Lung (tissue), 11 donors: ENCODE measurements at regions not wholly inside any gene's neighbourhood (a gene's known extent, or its start where the extent isn't known, plus 50 kb on each side); places are given as distances from the start of the nearest gene placed in this dataset.

ENCODE experiments used
- ATAC-seq: fragments of 200-7000 bp; cut with Tn5 transposase; one replicate; pipeline ENCODE4 v1.9.1; 2020; ENCODE audit warnings: moderate number of reproducible peaks; ENCODE audit not compliant: insufficient read depth, low FRiP score
- DNase-seq, 3 donors: peaks; one replicate each; pipeline ENCODE4 v3.0.0-alpha.2; 2013 to 2017
- H3K27ac ChIP-seq, 2 donors: one replicate each; pipeline ENCODE4 v1.5.1; 2013; ENCODE audit warnings: mild to moderate bottlenecking in 2 of 2, moderate library complexity in 2 of 2, control low read depth in 1 of 2, inconsistent platforms in 1 of 2, low read depth in 1 of 2, low read length in 1 of 2
- H3K27me3 ChIP-seq, 3 donors: one replicate each; pipeline ENCODE4 v1.5.1; 2013; ENCODE audit warnings: low read length in 2 of 3; ENCODE audit not compliant: control insufficient read depth in 3 of 3, insufficient read depth in 3 of 3
- H3K36me3 ChIP-seq, 4 donors: one replicate each; pipeline ENCODE4 v1.5.1; 2013; ENCODE audit warnings: low read length in 4 of 4, mild to moderate bottlenecking in 1 of 4, moderate library complexity in 1 of 4; ENCODE audit not compliant: control insufficient read depth in 4 of 4, insufficient read depth in 4 of 4
- H3K4me1 ChIP-seq, 5 donors: one replicate each; pipeline ENCODE4 v1.5.1; 2013; ENCODE audit warnings: low read length in 5 of 5, mild to moderate bottlenecking in 2 of 5, moderate library complexity in 1 of 5; ENCODE audit not compliant: control insufficient read depth in 5 of 5, insufficient read depth in 5 of 5
- H3K4me3 ChIP-seq: one replicate; pipeline ENCODE4 v1.5.1; 2013; ENCODE audit warnings: mild to moderate bottlenecking, control low read depth, moderate library complexity
- H3K9ac ChIP-seq, 2 donors: one replicate each; pipeline ENCODE4 v1.5.1; 2013; ENCODE audit warnings: low read length in 2 of 2, control low read depth in 1 of 2; ENCODE audit not compliant: insufficient read depth in 1 of 2
- H3K9me3 ChIP-seq, 4 donors: one replicate each; pipeline ENCODE4 v1.5.1; 2013; ENCODE audit warnings: low read length in 3 of 4, mild to moderate bottlenecking in 1 of 4, moderate library complexity in 1 of 4; ENCODE audit not compliant: control insufficient read depth in 4 of 4, insufficient read depth in 3 of 4
- CTCF ChIP-seq: IDR thresholded peaks from 2 replicates; pipeline ENCODE4 v1.5.1; 2012; ENCODE audit warnings: mild to moderate bottlenecking; ENCODE audit errors: control extremely low read depth, extremely low read depth
- WGBS, 2 donors: extraction: QIAGEN DNeasy Blood & Tissue Kit; methylation state at CpG; one replicate each; pipeline ENCODE4 v1.1.7; 2013; 5-methylcytosine and 5-hydroxymethylcytosine counted together
- donor health status: control.
- donor health status: control.
- donor health status: Bipolar disorder and iron deficiency.
- donor health status: healthy.
- donor health status: DM: yes; HTN: yes; CAD: no.

- Histone ChIP-seq H3K27ac (no peak overlapping the region), H3K27me3 (peaks cover 0 to 19% (median 2%) of the 10 kb centered on the region in 3 donors), H3K9me3 (peaks cover 0 to 6% (median 0%) of the 10 kb centered on the region in 4 donors), H3K4me3 (no peak overlapping the region), H3K9ac (no peak overlapping the region), H3K36me3 (no peaks in the 10 kb centered on the region), H3K4me1 (peaks cover 0 to 4% (median 0%) of the 10 kb centered on the region in 5 donors)
- DNase-seq (no peak), ATAC-seq (no peak)
- TF ChIP-seq CTCF: no peak
- WGBS, 2 donors: 71 to 84% methylated on average over 6 of the region's 6 CpGs
Observed at GRCh38 chr3:10599017-10599416, 93.6 kb upstream of the ATP2B2 start.

- TF ChIP-seq CTCF: no peak
- no peak for DNase-seq
- H3K9ac ChIP-seq: no peak overlapping the region
- no peak for ATAC-seq
- H3K9me3 ChIP-seq: peaks cover 0 to 6% (median 0%) of the 10 kb centered on the region in 4 donors
- no peaks in the 10 kb centered on the region for H3K36me3 ChIP-seq
- WGBS, 2 donors: 74 to 86% methylated on average over 9 of the region's 9 CpGs
- H3K27ac ChIP-seq: no peak overlapping the region
- H3K4me1 ChIP-seq: peaks cover 0 to 5% (median 0%) of the 10 kb centered on the region in 5 donors
- peaks cover 0 to 19% (median 2%) of the 10 kb centered on the region in 3 donors for H3K27me3 ChIP-seq
- no peak overlapping the region for H3K4me3 ChIP-seq
Observed at GRCh38 chr3:10599444-10599843, 94.1 kb upstream of the ATP2B2 start.

GRCh38 chr3:10600296-10600714 is 94.9 kb upstream of the ATP2B2 start:
- H3K27me3 ChIP-seq: peaks cover 0 to 19% (median 2%) of the 10 kb centered on the region in 3 donors

More at GRCh38 chr3:10600296-10600714, 94.9 kb upstream of the ATP2B2 start:
- Histone ChIP-seq H3K27ac (no peak overlapping the region), H3K4me3 (no peak overlapping the region), H3K9me3 (peaks cover 0 to 6% (median 0%) of the 10 kb centered on the region in 4 donors), H3K9ac (no peak overlapping the region), H3K36me3 (no peaks in the 10 kb centered on the region), H3K4me1 (peaks cover 0 to 5% (median 0%) of the 10 kb centered on the region in 5 donors)
- no peak for ATAC-seq
- 47 to 70% methylated on average over 8 of the region's 8 CpGs for WGBS, 2 donors
- no peak for TF ChIP-seq CTCF
- DNase-seq: no peak
